KMS-11 (cell line): ENCODE measurements at regions not wholly inside any gene's neighbourhood (a gene's known extent, or its start where the extent isn't known, plus 50 kb on each side); places are given as distances from the start of the nearest gene placed in this dataset.

Source experiments
- H2AFZ ChIP-seq: fragments of 200-600 bp; sonication (generic); 2 replicates; pipeline ENCODE4 v1.6.1; 2016; ENCODE audit warnings: antibody characterized with exemption, mixed run types, low read depth
- H3K27ac ChIP-seq: fragments of 200-600 bp; sonication (generic); 2 replicates; pipeline ENCODE4 v1.6.1; 2016; ENCODE audit warnings: mild to moderate bottlenecking, mixed run types
- H3K27me3 ChIP-seq: fragments of 200-600 bp; sonication (generic); 2 replicates; pipeline ENCODE4 v1.6.1; 2017; ENCODE audit warnings: mild to moderate bottlenecking, low read depth, mixed run types, moderate library complexity; ENCODE audit not compliant: insufficient read depth
- H3K36me3 ChIP-seq: fragments of 200-600 bp; sonication (generic); 2 replicates; pipeline ENCODE4 v1.6.1; 2017; ENCODE audit warnings: mild to moderate bottlenecking, mixed run types; ENCODE audit not compliant: insufficient read depth
- H3K4me1 ChIP-seq: fragments of 200-600 bp; sonication (generic); 2 replicates; pipeline ENCODE4 v1.6.1; 2016; ENCODE audit warnings: mild to moderate bottlenecking, low read depth, mixed run types; ENCODE audit not compliant: poor library complexity, severe bottlenecking
- H3K4me2 ChIP-seq: fragments of 200-600 bp; sonication (generic); 2 replicates; pipeline ENCODE4 v1.7.0; 2016; ENCODE audit warnings: mild to moderate bottlenecking, mixed run types
- H3K4me3 ChIP-seq: fragments of 200-600 bp; sonication (generic); IDR thresholded peaks from 2 replicates; pipeline ENCODE4 v1.6.1; 2017; ENCODE audit warnings: low read depth, low read length, mixed read lengths; ENCODE audit not compliant: insufficient read depth
- H3K79me2 ChIP-seq: fragments of 200-600 bp; sonication (generic); 2 replicates; pipeline ENCODE4 v1.6.1; 2016; ENCODE audit warnings: low read depth, mixed run types; ENCODE audit not compliant: insufficient read depth
- H3K9ac ChIP-seq: fragments of 200-600 bp; sonication (generic); 2 replicates; pipeline ENCODE4 v1.6.1; 2016; ENCODE audit warnings: mild to moderate bottlenecking, mixed run types
- H4K20me1 ChIP-seq: fragments of 200-600 bp; sonication (generic); 2 replicates; pipeline ENCODE4 v1.6.1; 2016; ENCODE audit warnings: mild to moderate bottlenecking, mixed run types; ENCODE audit not compliant: insufficient read depth
- TF ChIP-seq, protein P1 (sequence below): fragments of 200-600 bp; sonication (generic); conservative IDR thresholded peaks from 2 replicates; pipeline ENCODE4 v1.6.1; 2017; ENCODE audit warnings: low read depth, mild to moderate bottlenecking, antibody characterized with exemption, low read length, moderate library complexity, mixed read lengths

DNA sequence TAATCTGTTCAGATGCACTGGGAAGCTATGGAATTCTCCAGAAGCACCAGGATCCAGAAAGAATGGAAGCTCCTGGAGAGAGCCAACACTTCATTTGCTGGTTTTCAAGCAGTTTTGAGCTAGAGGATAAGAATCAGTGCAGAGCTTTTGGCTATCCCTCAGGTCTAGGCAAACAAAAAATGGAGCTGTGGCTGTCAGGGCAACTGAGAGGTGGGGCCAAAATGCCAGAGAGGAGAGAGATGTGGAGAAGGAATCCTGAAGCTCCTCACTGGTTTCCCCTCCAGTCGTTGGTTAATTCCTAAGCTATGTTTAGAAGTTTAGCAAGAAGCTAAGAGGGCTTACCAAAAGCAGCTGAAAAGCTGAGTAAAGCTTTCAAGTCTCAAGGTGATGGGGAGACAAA lies 294.2 kb upstream of the JARID2 start:
- no peak overlapping the region for H3K4me3 ChIP-seq
- H3K36me3 ChIP-seq = no peaks in the 10 kb centered on the region
- no peaks in the 10 kb centered on the region for H3K4me1 ChIP-seq
- no peak overlapping the region for H2AFZ ChIP-seq
- no peak overlapping the region for H3K9ac ChIP-seq
- no peak overlapping the region for H3K4me2 ChIP-seq
- no peaks in the 10 kb centered on the region for H4K20me1 ChIP-seq
- H3K79me2 ChIP-seq = no peaks in the 10 kb centered on the region
- TF ChIP-seq, protein P1, sequence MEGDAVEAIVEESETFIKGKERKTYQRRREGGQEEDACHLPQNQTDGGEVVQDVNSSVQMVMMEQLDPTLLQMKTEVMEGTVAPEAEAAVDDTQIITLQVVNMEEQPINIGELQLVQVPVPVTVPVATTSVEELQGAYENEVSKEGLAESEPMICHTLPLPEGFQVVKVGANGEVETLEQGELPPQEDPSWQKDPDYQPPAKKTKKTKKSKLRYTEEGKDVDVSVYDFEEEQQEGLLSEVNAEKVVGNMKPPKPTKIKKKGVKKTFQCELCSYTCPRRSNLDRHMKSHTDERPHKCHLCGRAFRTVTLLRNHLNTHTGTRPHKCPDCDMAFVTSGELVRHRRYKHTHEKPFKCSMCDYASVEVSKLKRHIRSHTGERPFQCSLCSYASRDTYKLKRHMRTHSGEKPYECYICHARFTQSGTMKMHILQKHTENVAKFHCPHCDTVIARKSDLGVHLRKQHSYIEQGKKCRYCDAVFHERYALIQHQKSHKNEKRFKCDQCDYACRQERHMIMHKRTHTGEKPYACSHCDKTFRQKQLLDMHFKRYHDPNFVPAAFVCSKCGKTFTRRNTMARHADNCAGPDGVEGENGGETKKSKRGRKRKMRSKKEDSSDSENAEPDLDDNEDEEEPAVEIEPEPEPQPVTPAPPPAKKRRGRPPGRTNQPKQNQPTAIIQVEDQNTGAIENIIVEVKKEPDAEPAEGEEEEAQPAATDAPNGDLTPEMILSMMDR = no peak
- H3K27me3 ChIP-seq = no peaks in the 10 kb centered on the region
- no peak overlapping the region for H3K27ac ChIP-seq

DNA sequence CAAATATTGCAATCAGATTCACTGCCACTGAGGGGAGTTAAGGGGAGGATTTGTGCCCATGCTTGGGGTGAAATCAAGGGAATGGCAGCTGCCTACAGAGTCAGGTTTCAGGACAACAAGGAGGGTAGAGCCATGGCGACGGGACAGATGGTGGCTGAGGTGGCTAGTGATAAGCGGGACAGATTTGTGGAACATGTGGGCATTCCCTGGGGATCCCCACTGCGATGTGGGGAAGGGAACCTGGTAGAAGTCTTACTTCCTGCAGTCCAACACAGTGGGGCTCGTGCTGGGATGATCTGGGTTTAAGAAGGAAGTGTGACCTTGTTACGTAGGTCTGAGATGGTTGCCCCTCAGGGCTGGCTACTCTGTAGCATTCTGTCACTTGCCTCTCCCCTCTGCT lies 292.0 kb upstream of the JARID2 start:
- H3K79me2 ChIP-seq = no peaks in the 10 kb centered on the region
- no peaks in the 10 kb centered on the region for H3K4me1 ChIP-seq
- H3K27ac ChIP-seq = no peak overlapping the region
- H3K9ac ChIP-seq = no peak overlapping the region
- no peaks in the 10 kb centered on the region for H3K36me3 ChIP-seq
- TF ChIP-seq, protein P1 = no peak
- H3K4me2 ChIP-seq = no peak overlapping the region
- H2AFZ ChIP-seq = no peak overlapping the region
- no peak overlapping the region for H3K4me3 ChIP-seq
- H3K27me3 ChIP-seq = no peaks in the 10 kb centered on the region
- no peaks in the 10 kb centered on the region for H4K20me1 ChIP-seq

DNA sequence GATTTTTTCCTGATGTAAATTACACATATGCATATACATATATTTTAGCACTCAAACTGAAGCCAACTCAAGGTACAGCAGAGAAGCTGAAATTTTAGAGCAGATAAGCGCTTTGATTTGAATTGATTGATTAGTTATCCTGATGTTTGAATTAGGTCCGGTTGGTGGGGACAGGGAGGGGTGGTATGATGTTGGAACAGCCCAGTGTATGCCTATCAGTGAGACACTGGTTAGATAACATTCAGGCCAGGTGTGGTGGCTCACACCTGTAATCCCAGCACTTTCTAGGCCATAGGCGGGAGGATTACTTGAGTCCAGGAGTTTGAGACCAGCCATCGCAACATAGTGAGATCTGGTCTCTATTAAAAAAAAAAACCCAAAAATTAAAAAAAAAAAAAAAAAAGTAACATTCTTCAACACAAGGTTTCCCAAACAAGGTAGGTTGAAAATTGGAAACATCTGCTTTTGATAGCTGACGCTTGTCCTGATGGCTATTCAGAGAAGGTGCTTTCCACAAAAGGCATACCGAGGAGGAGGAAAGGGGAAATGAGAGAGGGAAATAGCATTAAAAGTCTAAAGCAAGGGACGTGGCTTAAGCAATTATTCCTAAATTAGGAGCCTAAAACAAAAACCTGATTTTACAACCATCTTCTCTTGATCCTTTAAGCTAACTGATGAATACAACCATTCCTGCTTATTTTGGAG lies 288.4 kb upstream of the JARID2 start:
- Histone ChIP-seq H3K9ac (no peak overlapping the region), H3K4me1 (no peaks in the 10 kb centered on the region), H3K36me3 (no peaks in the 10 kb centered on the region), H3K27me3 (no peaks in the 10 kb centered on the region), H4K20me1 (no peaks in the 10 kb centered on the region), H3K27ac (no peak overlapping the region), H2AFZ (no peak overlapping the region), H3K79me2 (no peaks in the 10 kb centered on the region), H3K4me2 (no peak overlapping the region), H3K4me3 (no peak overlapping the region)
- TF ChIP-seq, protein P1 = no peak

DNA sequence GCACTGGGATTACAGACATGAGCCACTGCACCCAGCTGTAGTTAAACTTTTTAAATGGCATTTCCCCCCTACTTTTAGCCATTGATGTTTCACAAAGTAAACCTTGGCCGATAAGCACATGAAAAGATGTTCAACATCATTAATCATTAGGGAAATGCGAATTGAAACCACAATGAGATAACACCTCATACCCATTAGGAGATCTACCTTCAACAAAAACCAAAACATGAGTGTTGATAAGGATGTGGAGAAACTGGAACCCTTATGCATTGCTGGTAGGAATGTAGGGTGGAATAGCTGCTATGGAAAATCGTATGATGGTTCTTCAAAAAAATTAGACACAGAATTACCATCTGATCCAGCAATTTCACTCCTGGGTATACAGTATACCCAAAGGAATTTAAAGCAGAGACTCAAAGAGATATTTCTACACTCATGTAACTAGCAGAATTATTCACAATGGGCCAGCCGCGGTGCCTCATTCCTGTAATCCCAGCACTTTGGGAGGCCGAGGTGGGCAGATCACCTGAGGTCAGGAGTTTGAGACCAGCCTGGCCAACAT lies 286.5 kb upstream of the JARID2 start:
- Histone ChIP-seq H3K4me1 (no peaks in the 10 kb centered on the region), H3K79me2 (no peaks in the 10 kb centered on the region), H3K4me3 (no peak overlapping the region), H3K9ac (no peak overlapping the region), H4K20me1 (no peaks in the 10 kb centered on the region), H2AFZ (no peak overlapping the region), H3K27me3 (no peaks in the 10 kb centered on the region), H3K27ac (no peak overlapping the region), H3K36me3 (no peaks in the 10 kb centered on the region), H3K4me2 (no peak overlapping the region)
- TF ChIP-seq, protein P1 = no peak
